Calu3 (cell line): ENCODE measurements at regions not wholly inside any gene's neighbourhood (a gene's known extent, or its start where the extent isn't known, plus 50 kb on each side); places are given as distances from the start of the nearest gene placed in this dataset.

Experiments
- BruUV-seq: library from RNA; stranded (reverse); fragments of 400-500 nt; replicated peaks from 2 replicates; lab custom pipeline; 2021; lab: Mats Ljungman, UMichigan
- CTCF ChIA-PET: fragments of 300-600 bp; sonication (Branson Sonifier 250); formaldehyde crosslinking; loops from one replicate; lab custom pipeline; 2022; ENCODE audit warnings: antibody characterized with exemption; lab: Charles Lee
- DNase-seq: peaks from one replicate; pipeline ENCODE4 v3.0.0; 2022
- H3K27ac Mint-ChIP-seq: one replicate; pipeline ENCODE4 v1.8.0; 2022; ENCODE audit warnings: mixed read lengths; ENCODE audit not compliant: unreplicated experiment
- H3K27me3 Mint-ChIP-seq: one replicate; pipeline ENCODE4 v1.8.0; 2022; ENCODE audit warnings: mixed read lengths; ENCODE audit not compliant: unreplicated experiment
- H3K36me3 Mint-ChIP-seq: one replicate; pipeline ENCODE4 v1.8.0; 2022; ENCODE audit warnings: mild to moderate bottlenecking, moderate library complexity, mixed read lengths; ENCODE audit not compliant: insufficient read depth, unreplicated experiment
- H3K4me1 Mint-ChIP-seq: one replicate; pipeline ENCODE4 v1.8.0; 2022; ENCODE audit warnings: mild to moderate bottlenecking, low read depth, mixed read lengths; ENCODE audit not compliant: unreplicated experiment
- H3K4me3 Mint-ChIP-seq: one replicate; pipeline ENCODE4 v1.8.0; 2022; ENCODE audit warnings: mild to moderate bottlenecking, low read depth, moderate library complexity, mixed read lengths; ENCODE audit not compliant: unreplicated experiment
- H3K9me3 Mint-ChIP-seq: one replicate; pipeline ENCODE4 v1.8.0; 2022; ENCODE audit warnings: low read depth, mixed read lengths; ENCODE audit not compliant: unreplicated experiment
- CTCF ChIP-seq: fragments of 200-600 bp; IDR thresholded peaks from one replicate; pipeline ENCODE4 v1.8.0; 2022; ENCODE audit warnings: antibody characterized with exemption; ENCODE audit not compliant: unreplicated experiment
- intact Hi-C: fragments of 100-400 bp; cut with micrococcal nuclease; formaldehyde crosslinking; loops from one replicate; pipeline ENCODE4 v1.10.0; 2022; ENCODE audit not compliant: unreplicated experiment

- CTCF ChIA-PET, result no interaction called here
- intact Hi-C loops, result no loop called here
- no peak for TF ChIP-seq CTCF
- H3K4me3 Mint-ChIP-seq, result no peak overlapping the region
- H3K36me3 Mint-ChIP-seq, result no peaks in the 10 kb centered on the region
- DNase-seq, result no peak
- H3K27ac Mint-ChIP-seq, result no peak overlapping the region
- H3K27me3 Mint-ChIP-seq, result no peaks in the 10 kb centered on the region
- no TSS peak for BruUV-seq
- no peaks in the 10 kb centered on the region for H3K4me1 Mint-ChIP-seq
- peaks cover 5% of the 10 kb centered on the region for H3K9me3 Mint-ChIP-seq
Measured at GRCh38 chr4:85018983-85019382, 52.5 kb upstream of the WDFY3 start.

GRCh38 chr4:85019411-85019810, 52.9 kb upstream of the WDFY3 start:
- no peak overlapping the region for H3K4me3 Mint-ChIP-seq
- no peaks in the 10 kb centered on the region for H3K4me1 Mint-ChIP-seq
- no peaks in the 10 kb centered on the region for H3K27me3 Mint-ChIP-seq
- H3K27ac Mint-ChIP-seq, result no peak overlapping the region
- peaks cover 5% of the 10 kb centered on the region for H3K9me3 Mint-ChIP-seq
- intact Hi-C loops, result no loop called here
- CTCF ChIA-PET, result no interaction called here
- BruUV-seq, result no TSS peak
- no peak for DNase-seq
- H3K36me3 Mint-ChIP-seq, result no peaks in the 10 kb centered on the region
- TF ChIP-seq CTCF, result no peak

GRCh38 chr4:85024671-85025070, 58.2 kb upstream of the WDFY3 start:
- intact Hi-C loops, result no loop called here
- no peak for DNase-seq
- peaks cover 5% of the 10 kb centered on the region for H3K9me3 Mint-ChIP-seq
- no peaks in the 10 kb centered on the region for H3K4me1 Mint-ChIP-seq
- H3K27ac Mint-ChIP-seq, result no peak overlapping the region
- H3K4me3 Mint-ChIP-seq, result no peak overlapping the region
- H3K36me3 Mint-ChIP-seq, result no peaks in the 10 kb centered on the region
- BruUV-seq, result no TSS peak
- CTCF ChIA-PET, result no interaction called here
- no peak for TF ChIP-seq CTCF
- H3K27me3 Mint-ChIP-seq, result no peaks in the 10 kb centered on the region

GRCh38 chr4:85028910-85029309, 62.4 kb upstream of the WDFY3 start:
- BruUV-seq, result no TSS peak
- no peak overlapping the region for H3K4me3 Mint-ChIP-seq

More at GRCh38 chr4:85028910-85029309, 62.4 kb upstream of the WDFY3 start:
- intact Hi-C loops, result no loop called here
- no peak for DNase-seq
- no peaks in the 10 kb centered on the region for H3K4me1 Mint-ChIP-seq
- no peak overlapping the region for H3K27ac Mint-ChIP-seq
- CTCF ChIA-PET, result no interaction called here
- no peak for TF ChIP-seq CTCF
- H3K36me3 Mint-ChIP-seq, result no peaks in the 10 kb centered on the region
- H3K27me3 Mint-ChIP-seq, result no peaks in the 10 kb centered on the region
- H3K9me3 Mint-ChIP-seq, result no peaks in the 10 kb centered on the region
